Activated CD4-positive, alpha-beta T cell treated with anti-CD3 and anti-CD28 coated beads, Interleukin-2, amount 50 U/mL, for 16 hours (primary cell): ENCODE measurements at regions not wholly inside any gene's neighbourhood (a gene's known extent, or its start where the extent isn't known, plus 50 kb on each side); places are given as distances from the start of the nearest gene placed in this dataset.

Source experiments
- DNase-seq: peaks from one replicate; pipeline ENCODE4 v3.0.0-alpha.2; 2020

- DNase-seq, result no peak
Observed at GRCh38 chr13:50071379-50071778, 56.1 kb downstream of the KCNRG start.

GRCh38 chr13:50072676-50073075, 57.4 kb downstream of the KCNRG start:
- DNase-seq, result no peak

GRCh38 chr13:50073340-50073739, 58.1 kb downstream of the KCNRG start:
- DNase-seq, result no peak

- peak; percentile 59 for DNase-seq
Observed at GRCh38 chr13:50074843-50075242, 59.6 kb downstream of the KCNRG start.

GRCh38 chr13:50075619-50076097, 60.4 kb downstream of the KCNRG start:
- no peak for DNase-seq

GRCh38 chr13:50077431-50077830, 62.2 kb downstream of the KCNRG start:
- no peak for DNase-seq

GRCh38 chr13:50078231-50078894, 63.1 kb downstream of the KCNRG start:
- no peak for DNase-seq

- DNase-seq, result no peak
Observed at GRCh38 chr13:50078895-50079654, 63.8 kb downstream of the KCNRG start.

GRCh38 chr13:50079655-50080202, 64.5 kb downstream of the KCNRG start:
- DNase-seq, result no peak

- DNase-seq, result peak; percentile 43
Observed at GRCh38 chr13:50080203-50080910, 65.1 kb downstream of the KCNRG start.

- DNase-seq, result peak; percentile 54
Observed at GRCh38 chr13:50080911-50081678, 65.9 kb downstream of the KCNRG start.

GRCh38 chr13:50081679-50082425, 66.6 kb downstream of the KCNRG start:
- peak; percentile 99 for DNase-seq

- peak; percentile 81 for DNase-seq
Observed at GRCh38 chr13:50082426-50083281, 67.4 kb downstream of the KCNRG start.

- DNase-seq, result peak; percentile 23
Observed at GRCh38 chr13:50085063-50085462, 69.8 kb downstream of the KCNRG start.

- DNase-seq, result no peak
Observed at GRCh38 chr13:50089633-50090032, 74.4 kb downstream of the KCNRG start.

- DNase-seq, result no peak
Observed at GRCh38 chr13:50090211-50090610, 75.0 kb downstream of the KCNRG start.

GRCh38 chr13:50094615-50095293, 79.5 kb downstream of the KCNRG start:
- no peak for DNase-seq

- DNase-seq, result no peak
Observed at GRCh38 chr13:50098693-50099092, 83.4 kb downstream of the KCNRG start.

GRCh38 chr13:50099473-50099872, 84.2 kb downstream of the KCNRG start:
- no peak for DNase-seq

GRCh38 chr13:50101590-50101989, 86.3 kb downstream of the KCNRG start:
- no peak for DNase-seq
